Right lobe of liver (tissue), 6 donors: ENCODE measurements at regions not wholly inside any gene's neighbourhood (a gene's known extent, or its start where the extent isn't known, plus 50 kb on each side); places are given as distances from the start of the nearest gene placed in this dataset.

ENCODE experiments used
- ATAC-seq, 4 donors: fragments of 200-7000 bp; cut with Tn5 transposase; one replicate each; pipeline ENCODE4 v1.9.1; 2020; ENCODE audit warnings: mild to moderate bottlenecking in 4 of 4, moderate library complexity in 4 of 4
- DNase-seq, 3 donors: peaks; one replicate each; pipeline ENCODE4 v3.0.0-alpha.2; 2020
- H3K27ac ChIP-seq, 3 donors: fragments of 200-600 bp; one replicate each; pipeline ENCODE4 v1.8.0; 2022
- H3K27me3 ChIP-seq, 2 donors: fragments of 200-600 bp; one replicate each; pipeline ENCODE4 v1.8.0; 2022
- H3K36me3 ChIP-seq, 4 donors: fragments of 200-600 bp; sonication (generic) in 1 of 4; one replicate each; pipeline versions ENCODE4 v1.5.1 to v1.8.0; 2017 to 2022; ENCODE audit warnings: control low read depth in 1 of 4
- H3K4me1 ChIP-seq, 4 donors: fragments of 200-600 bp; sonication (generic) in 1 of 4; one replicate each; pipeline versions ENCODE4 v1.5.1 to v1.8.0; 2017 to 2022; ENCODE audit warnings: control low read depth in 1 of 4
- H3K4me3 ChIP-seq, 3 donors: fragments of 200-600 bp; one replicate each; pipeline ENCODE4 v1.8.0; 2022
- H3K9me3 ChIP-seq, 4 donors: fragments of 200-600 bp; sonication (generic) in 1 of 4; one replicate each; pipeline versions ENCODE4 v1.5.1 to v1.8.0; 2017 to 2022; ENCODE audit warnings: control low read depth in 1 of 4
- POLR2A ChIP-seq: fragments of 450-650 bp; IDR thresholded peaks from one replicate; pipeline ENCODE4 v1.6.1; 2017; ENCODE audit warnings: antibody characterized with exemption, mild to moderate bottlenecking
- WGBS: methylation state at CpG from one replicate; pipeline ENCODE4 v1.1.6; 2018; ENCODE audit warnings: low coverage, low lambda C conversion rate; ENCODE audit not compliant: insufficient coverage; ENCODE audit errors: missing lambda C conversion rate; 5-methylcytosine and 5-hydroxymethylcytosine counted together
- intact Hi-C, 2 donors: fragments of 100-400 bp; cut with DNase I; formaldehyde crosslinking; loops; one replicate each; pipeline versions ENCODE4 v1.11.2 to v1.14.1; 2022
- TF ChIP-seq, protein P1 (sequence below), 4 donors: fragments of 200-600 bp in 3 of 4; fragments of 450-650 bp in 1 of 4; IDR thresholded peaks; one replicate each; pipeline versions ENCODE4 v1.5.1 to v1.8.0; 2016 to 2022; ENCODE audit warnings: antibody characterized with exemption in 4 of 4, mild to moderate bottlenecking in 2 of 4
- donor health status: DM: no; HTN: yes; CAD: no.
- donor health status: DM: no; HTN: no; CAD: no.
- donor health status: DM: no; HTN: no; CAD: no.
- donor health status: DM: no; HTN: yes; CAD: no.
- donor health status: DM: no; HTN: yes; CAD: no.

DNA sequence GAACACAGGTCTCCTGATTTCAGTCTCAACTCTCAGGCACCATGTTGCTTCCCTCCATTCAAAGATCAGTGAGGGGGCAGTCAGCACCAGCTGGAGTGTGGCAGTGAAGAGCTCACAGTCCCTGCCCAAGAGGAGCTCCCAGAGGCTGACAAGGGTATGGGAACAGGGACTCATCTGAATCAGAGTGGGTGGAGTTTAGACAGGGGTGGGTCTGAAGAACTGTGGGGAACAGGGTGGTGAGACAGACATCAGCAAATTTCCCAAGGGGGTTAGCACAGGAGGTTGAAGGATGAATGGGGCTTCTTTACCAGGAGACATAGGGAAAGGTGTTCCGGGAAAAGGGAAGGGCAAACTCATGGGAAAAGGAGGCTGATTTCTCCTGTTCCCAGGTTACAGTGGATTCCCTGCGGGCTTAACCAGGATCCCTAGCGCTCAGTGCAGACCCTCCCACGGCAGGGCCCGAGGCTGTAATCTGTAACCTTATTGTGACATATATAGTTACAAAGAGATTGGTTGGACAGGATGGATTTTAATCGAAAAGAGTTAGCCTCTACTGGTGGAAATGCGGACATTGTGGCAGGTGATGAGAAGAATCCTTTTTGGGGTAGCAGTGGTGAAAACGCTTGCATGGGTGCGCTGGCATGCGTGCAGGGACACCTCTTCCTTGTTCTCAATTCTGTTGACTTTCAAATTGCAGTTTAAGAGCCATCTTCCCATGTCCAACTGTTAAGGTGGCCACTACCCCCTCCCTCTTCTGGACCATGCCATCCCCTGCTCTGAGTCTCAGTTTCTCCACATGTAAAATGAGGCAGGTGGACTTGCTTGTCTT lies 160.3 kb downstream of the SMAD6 start:
- WGBS, result 74% methylated on average over 9 of the region's 10 CpGs
- Histone ChIP-seq H3K4me1 (no peaks in the 10 kb centered on the region), H3K4me3 (no peak overlapping the region), H3K36me3 (no peaks in the 10 kb centered on the region), H3K27me3 (no peaks in the 10 kb centered on the region), H3K9me3 (no peaks in the 10 kb centered on the region), H3K27ac (no peak overlapping the region)
- TF ChIP-seq, protein P1, sequence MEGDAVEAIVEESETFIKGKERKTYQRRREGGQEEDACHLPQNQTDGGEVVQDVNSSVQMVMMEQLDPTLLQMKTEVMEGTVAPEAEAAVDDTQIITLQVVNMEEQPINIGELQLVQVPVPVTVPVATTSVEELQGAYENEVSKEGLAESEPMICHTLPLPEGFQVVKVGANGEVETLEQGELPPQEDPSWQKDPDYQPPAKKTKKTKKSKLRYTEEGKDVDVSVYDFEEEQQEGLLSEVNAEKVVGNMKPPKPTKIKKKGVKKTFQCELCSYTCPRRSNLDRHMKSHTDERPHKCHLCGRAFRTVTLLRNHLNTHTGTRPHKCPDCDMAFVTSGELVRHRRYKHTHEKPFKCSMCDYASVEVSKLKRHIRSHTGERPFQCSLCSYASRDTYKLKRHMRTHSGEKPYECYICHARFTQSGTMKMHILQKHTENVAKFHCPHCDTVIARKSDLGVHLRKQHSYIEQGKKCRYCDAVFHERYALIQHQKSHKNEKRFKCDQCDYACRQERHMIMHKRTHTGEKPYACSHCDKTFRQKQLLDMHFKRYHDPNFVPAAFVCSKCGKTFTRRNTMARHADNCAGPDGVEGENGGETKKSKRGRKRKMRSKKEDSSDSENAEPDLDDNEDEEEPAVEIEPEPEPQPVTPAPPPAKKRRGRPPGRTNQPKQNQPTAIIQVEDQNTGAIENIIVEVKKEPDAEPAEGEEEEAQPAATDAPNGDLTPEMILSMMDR (IDR thresholded peaks at IDR 0.05), result no peak
- no peak for TF ChIP-seq POLR2A
- ATAC-seq (no peak), DNase-seq (peak in 1 of 3 donors; percentile 25)
- intact Hi-C loops, result no loop called here

DNA sequence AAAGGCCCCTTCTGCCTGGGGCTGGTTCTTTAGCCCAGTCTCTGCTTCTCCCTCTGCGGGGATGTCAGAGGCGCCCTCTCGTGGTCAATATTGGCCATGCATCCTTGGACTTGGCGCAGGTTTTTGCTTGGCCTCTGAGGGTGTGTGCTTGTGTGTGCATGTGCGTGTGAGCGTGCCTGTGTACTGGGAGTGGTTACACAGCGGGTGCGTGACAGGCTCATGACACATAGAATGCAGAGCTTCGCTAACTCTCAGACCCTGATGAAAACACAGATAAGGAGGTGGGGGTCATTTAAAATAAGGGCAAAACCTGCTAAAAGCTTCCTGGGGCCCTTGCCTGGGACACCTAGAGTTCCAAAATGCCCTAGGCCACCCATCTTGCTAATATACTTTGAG lies 160.9 kb downstream of the SMAD6 start:
- intact Hi-C loops, result no loop called here
- TF ChIP-seq, protein P1 (IDR thresholded peaks at IDR 0.05), result peak; percentile 82 to 96 (median 94)
- no peak for TF ChIP-seq POLR2A
- H3K4me3 ChIP-seq, result no peak overlapping the region
- H3K27me3 ChIP-seq, result no peaks in the 10 kb centered on the region
- peak; percentile 72 to 80 (median 77) for DNase-seq
- ATAC-seq, result peak; percentile 89 to 95 (median 94)
- H3K36me3 ChIP-seq, result no peaks in the 10 kb centered on the region
- H3K4me1 ChIP-seq, result no peaks in the 10 kb centered on the region
- WGBS, result 2% methylated on average over 8 of the region's 9 CpGs
- H3K27ac ChIP-seq, result no peak overlapping the region
- H3K9me3 ChIP-seq, result no peaks in the 10 kb centered on the region

DNA sequence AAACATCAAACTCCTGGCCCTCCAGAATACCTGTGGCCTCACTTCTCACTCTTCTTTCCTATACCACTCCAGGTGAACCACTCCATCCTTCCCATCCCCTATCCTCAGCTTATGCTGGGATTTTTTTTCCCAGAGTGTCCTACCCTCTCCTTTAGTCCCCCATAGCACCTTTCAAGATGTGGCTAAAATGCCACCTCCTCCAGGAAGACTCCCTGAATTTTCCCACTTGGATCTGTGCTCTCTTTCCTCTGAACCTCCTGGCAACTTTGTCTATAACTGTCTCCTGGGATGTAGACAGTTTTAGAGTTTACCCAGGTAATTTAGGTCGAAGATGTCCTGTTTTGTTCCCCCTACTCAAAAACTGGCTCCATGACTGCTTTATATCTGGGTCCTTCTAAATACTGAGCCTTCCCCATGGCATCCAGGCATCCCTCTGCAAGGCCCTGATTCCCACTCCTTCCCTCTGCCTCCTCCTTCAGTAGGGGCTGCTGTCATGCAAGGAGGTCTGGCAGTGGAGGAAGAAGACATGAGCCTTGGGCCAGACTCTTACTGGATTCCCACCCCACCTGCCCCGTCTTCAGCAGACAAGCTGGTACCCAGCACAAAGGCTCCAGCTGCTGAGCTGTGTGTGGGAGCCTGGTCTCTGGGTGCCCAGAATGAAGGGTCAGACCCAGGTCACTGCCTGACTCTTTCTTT lies 161.5 kb downstream of the SMAD6 start:
- H3K4me1 ChIP-seq, result no peaks in the 10 kb centered on the region
- WGBS, result 63% methylated on average over 1 of the region's 2 CpGs
- intact Hi-C loops, result no loop called here
- H3K9me3 ChIP-seq, result no peaks in the 10 kb centered on the region
- ATAC-seq (no peak), DNase-seq (peak in 1 of 3 donors; percentile 12)
- H3K36me3 ChIP-seq, result no peaks in the 10 kb centered on the region
- TF ChIP-seq, protein P1 (IDR thresholded peaks at IDR 0.05), result no peak
- no peak for TF ChIP-seq POLR2A
- H3K27ac ChIP-seq, result no peak overlapping the region
- H3K4me3 ChIP-seq, result no peak overlapping the region
- H3K27me3 ChIP-seq, result no peaks in the 10 kb centered on the region

DNA sequence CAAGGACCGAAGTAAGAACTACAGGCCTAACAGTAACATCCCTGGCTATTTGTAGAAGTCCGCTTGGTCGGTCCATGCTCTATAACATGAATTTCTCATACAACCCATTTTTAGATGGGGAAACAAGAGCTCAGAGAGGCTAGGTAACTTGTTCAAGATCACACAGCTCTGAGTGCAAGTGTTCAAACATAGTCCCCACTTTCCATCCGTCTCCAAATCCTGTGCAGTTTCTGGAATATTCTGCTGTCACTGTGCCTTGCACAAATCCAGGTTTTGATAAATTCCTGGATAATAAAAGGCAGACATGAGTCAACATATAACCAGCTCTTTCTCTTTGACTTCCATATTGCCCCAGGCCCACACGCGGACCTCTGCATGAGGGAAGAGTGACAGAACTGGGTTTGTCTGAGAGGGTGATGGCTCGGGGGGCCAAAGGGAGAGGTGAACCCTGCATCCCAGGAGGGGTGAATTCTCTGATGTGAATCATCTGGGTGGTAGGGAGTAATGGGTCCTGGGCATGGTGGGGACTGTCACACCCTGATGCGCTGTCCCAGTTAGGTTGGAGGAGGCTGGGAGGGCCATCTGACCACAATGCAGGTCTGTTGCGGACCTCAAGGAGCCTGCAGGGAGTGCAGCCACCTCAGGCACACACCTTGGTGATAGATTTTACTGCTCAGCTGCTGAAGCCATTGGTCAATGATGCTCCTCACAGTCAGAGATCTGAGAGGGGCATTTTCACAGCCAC lies 162.2 kb downstream of the SMAD6 start:
- no peak for TF ChIP-seq POLR2A
- TF ChIP-seq, protein P1 (IDR thresholded peaks at IDR 0.05), result no peak
- Histone ChIP-seq H3K27ac (no peak overlapping the region), H3K4me3 (no peak overlapping the region), H3K27me3 (no peaks in the 10 kb centered on the region), H3K4me1 (no peaks in the 10 kb centered on the region), H3K36me3 (no peaks in the 10 kb centered on the region), H3K9me3 (no peaks in the 10 kb centered on the region)
- intact Hi-C loops, result no loop called here
- ATAC-seq (no peak), DNase-seq (peak in 1 of 3 donors; percentile 24)
- WGBS, result 98% methylated on average over 6 of the region's 9 CpGs
